Neuronal stem cell (in vitro differentiated cells): ENCODE measurements at regions not wholly inside any gene's neighbourhood (a gene's known extent, or its start where the extent isn't known, plus 50 kb on each side); places are given as distances from the start of the nearest gene placed in this dataset.

ENCODE experiments used
- DNase-seq: peaks from one replicate; pipeline ENCODE4 v3.0.0-alpha.2; 2013; ENCODE audit warnings: low spot score
- H2AFZ ChIP-seq: one replicate; pipeline ENCODE4 v1.6.1; 2013; ENCODE audit warnings: mild to moderate bottlenecking, low read length, inconsistent platforms
- H2AK5ac ChIP-seq: 2 replicates; pipeline ENCODE4 v1.6.1; 2013; ENCODE audit warnings: low read depth, mild to moderate bottlenecking, inconsistent platforms, low read length, moderate library complexity, mixed read lengths
- H2BK120ac ChIP-seq: 2 replicates; pipeline ENCODE4 v1.6.1; 2013; ENCODE audit warnings: low read depth, mild to moderate bottlenecking, inconsistent platforms, low read length, moderate library complexity, mixed read lengths
- H2BK12ac ChIP-seq: one replicate; pipeline ENCODE4 v1.6.1; 2013; ENCODE audit warnings: low read length, inconsistent platforms
- H2BK15ac ChIP-seq: 2 replicates; pipeline ENCODE4 v1.6.1; 2013; ENCODE audit warnings: mild to moderate bottlenecking, low read length, inconsistent platforms, mixed read lengths
- H2BK5ac ChIP-seq: one replicate; pipeline ENCODE4 v1.6.1; 2013; ENCODE audit warnings: inconsistent platforms, mild to moderate bottlenecking, low read length, moderate library complexity
- H3K14ac ChIP-seq: one replicate; pipeline ENCODE4 v1.6.1; 2013; ENCODE audit warnings: low read length, inconsistent platforms
- H3K18ac ChIP-seq: 2 replicates; pipeline ENCODE4 v1.6.1; 2013; ENCODE audit warnings: low read length, inconsistent platforms
- H3K23ac ChIP-seq: 2 replicates; pipeline ENCODE4 v1.6.1; 2013; ENCODE audit warnings: low read depth, mild to moderate bottlenecking, mixed read lengths, low read length, inconsistent platforms; ENCODE audit not compliant: poor library complexity
- H3K27ac ChIP-seq: replicated peaks from 3 replicates; pipeline ENCODE4 v1.5.1; 2013; ENCODE audit warnings: low read length, inconsistent platforms
- H3K27me3 ChIP-seq, 3 experiments: 2 replicates each; pipeline ENCODE4 v1.6.1; 2013; ENCODE audit warnings: low read length in 3 of 3, mild to moderate bottlenecking in 2 of 3, inconsistent platforms in 1 of 3, low read depth in 1 of 3, mixed read lengths in 1 of 3, moderate library complexity in 1 of 3; ENCODE audit not compliant: control insufficient read depth in 3 of 3, insufficient read depth in 3 of 3
- H3K36me3 ChIP-seq, 2 donors: replicated peaks in 1 of 2; 2 replicates each; pipeline ENCODE4 v1.6.1; 2013; ENCODE audit warnings: low read length in 2 of 2; ENCODE audit not compliant: control insufficient read depth in 2 of 2, insufficient read depth in 2 of 2
- H3K4ac ChIP-seq: 2 replicates; pipeline ENCODE4 v1.6.1; 2013; ENCODE audit warnings: inconsistent platforms, mild to moderate bottlenecking, low read length, moderate library complexity
- H3K4me1 ChIP-seq, 2 donors: 1 replicate in 1 of 2; 2 replicates in 1 of 2; pipeline ENCODE4 v1.6.1; 2013; ENCODE audit warnings: low read length in 2 of 2, low read depth in 1 of 2; ENCODE audit not compliant: control insufficient read depth in 2 of 2, insufficient read depth in 1 of 2
- H3K4me2 ChIP-seq: one replicate; pipeline ENCODE4 v1.6.1; 2013; ENCODE audit warnings: mild to moderate bottlenecking, low read length, inconsistent platforms; ENCODE audit not compliant: insufficient read depth, poor library complexity, severe bottlenecking
- H3K4me3 ChIP-seq, 2 donors: 2 replicates each; pipeline ENCODE4 v1.5.1; 2013; ENCODE audit warnings: low read length in 2 of 2, mild to moderate bottlenecking in 2 of 2, inconsistent platforms in 1 of 2, moderate library complexity in 1 of 2
- H3K79me1 ChIP-seq: one replicate; pipeline ENCODE4 v1.6.1; 2013; ENCODE audit warnings: low read depth, mild to moderate bottlenecking, inconsistent platforms, low read length, moderate library complexity
- H3K9ac ChIP-seq: one replicate; pipeline ENCODE4 v1.6.1; 2013; ENCODE audit warnings: mild to moderate bottlenecking, low read depth, low read length, inconsistent platforms; ENCODE audit not compliant: poor library complexity
- H3K9me3 ChIP-seq, 2 donors: replicated peaks in 1 of 2; 2 replicates each; pipeline versions ENCODE3 to v1.6.1; 2013; ENCODE audit warnings: low read length in 2 of 2, mild to moderate bottlenecking in 2 of 2, inconsistent platforms in 1 of 2, low read depth in 1 of 2, mixed read lengths in 1 of 2, moderate library complexity in 1 of 2; ENCODE audit not compliant: control insufficient read depth in 2 of 2, insufficient read depth in 1 of 2
- H4K8ac ChIP-seq: one replicate; pipeline ENCODE4 v1.6.1; 2013; ENCODE audit warnings: low read depth, mild to moderate bottlenecking, inconsistent platforms, low read length, moderate library complexity
- H4K91ac ChIP-seq: one replicate; pipeline ENCODE4 v1.6.1; 2013; ENCODE audit warnings: low read length, low read depth, mild to moderate bottlenecking, inconsistent platforms; ENCODE audit not compliant: poor library complexity
- WGBS, 2 donors: extraction: QIAGEN DNeasy Blood & Tissue Kit; methylation state at CpG; one replicate each; pipeline ENCODE4 v1.1.7; 2013; ENCODE audit warnings: missing lambda C conversion rate in 2 of 2, mixed read lengths in 1 of 2; ENCODE audit not compliant: insufficient read length in 2 of 2, insufficient replicate concordance in 1 of 2; ENCODE audit errors: extremely low coverage in 2 of 2; 5-methylcytosine and 5-hydroxymethylcytosine counted together

- H4K8ac ChIP-seq, result no peak overlapping the region
- H2BK12ac ChIP-seq, result no peak overlapping the region
Observed at GRCh38 chr1:30064547-30064946, 658.8 kb downstream of the MATN1 start.

GRCh38 chr1:30063621-30064280, 659.6 kb downstream of the MATN1 start:
- no peak for DNase-seq
- Histone ChIP-seq H2AFZ (no peak overlapping the region), H3K23ac (no peak overlapping the region)

More at GRCh38 chr1:30064547-30064946, 658.8 kb downstream of the MATN1 start:
- no peak overlapping the region for H2AFZ ChIP-seq
- H3K18ac ChIP-seq, result no peak overlapping the region
- no CpG with 5 or more reads among the region's 2 CpGs for WGBS, 2 donors
- no peak overlapping the region for H3K27ac ChIP-seq
- no peak overlapping the region for H2BK5ac ChIP-seq
- H3K4me1 ChIP-seq, result no peaks in the 10 kb centered on the region
- no peak overlapping the region for H3K4me2 ChIP-seq
- no peak overlapping the region for H3K14ac ChIP-seq
- H3K36me3 ChIP-seq, result no peaks in the 10 kb centered on the region
- H3K9ac ChIP-seq, result no peak overlapping the region
- H3K4me3 ChIP-seq, result no peak overlapping the region
- H3K9me3 ChIP-seq, result peaks cover 0 to 2% of the 10 kb centered on the region in 2 donors
- no peak overlapping the region for H2AK5ac ChIP-seq
- no peak overlapping the region for H4K91ac ChIP-seq
- no peaks in the 10 kb centered on the region for H3K27me3 ChIP-seq
- H2BK15ac ChIP-seq, result no peak overlapping the region
- H3K79me1 ChIP-seq, result no peaks in the 10 kb centered on the region
- H3K23ac ChIP-seq, result no peak overlapping the region
- H2BK120ac ChIP-seq, result no peak overlapping the region
- no peak overlapping the region for H3K4ac ChIP-seq
- DNase-seq, result no peak

GRCh38 chr1:30061292-30062220, 661.8 kb downstream of the MATN1 start:
- Histone ChIP-seq H3K27me3 (no peaks in the 10 kb centered on the region), H3K36me3 (no peaks in the 10 kb centered on the region), H3K4me3 (no peak overlapping the region), H2BK120ac (no peak overlapping the region), H3K9ac (no peak overlapping the region), H3K4me2 (no peak overlapping the region), H4K8ac (no peak overlapping the region), H2BK12ac (no peak overlapping the region), H3K79me1 (no peaks in the 10 kb centered on the region), H2BK15ac (no peak overlapping the region), H2AFZ (no peak overlapping the region), H3K23ac (no peak overlapping the region), H3K14ac (no peak overlapping the region), H3K18ac (no peak overlapping the region), H3K27ac (no peak overlapping the region), H3K4me1 (no peaks in the 10 kb centered on the region), H3K9me3 (no peaks in the 10 kb centered on the region), H2AK5ac (no peak overlapping the region), H3K4ac (no peak overlapping the region), H4K91ac (no peak overlapping the region), H2BK5ac (no peak overlapping the region)
- no peak for DNase-seq
- no CpG with 5 or more reads among the region's 13 CpGs for WGBS, 2 donors

More at GRCh38 chr1:30063621-30064280, 659.6 kb downstream of the MATN1 start:
- Histone ChIP-seq H3K14ac (no peak overlapping the region), H3K4me2 (no peak overlapping the region), H2AK5ac (no peak overlapping the region), H4K8ac (no peak overlapping the region), H2BK5ac (no peak overlapping the region), H3K36me3 (no peaks in the 10 kb centered on the region), H3K4me3 (no peak overlapping the region), H4K91ac (no peak overlapping the region), H2BK120ac (no peak overlapping the region), H3K4ac (no peak overlapping the region), H3K4me1 (no peaks in the 10 kb centered on the region), H3K9me3 (peaks cover 0 to 2% of the 10 kb centered on the region in 2 donors), H2BK15ac (no peak overlapping the region), H3K79me1 (no peaks in the 10 kb centered on the region), H3K18ac (no peak overlapping the region), H3K27me3 (no peaks in the 10 kb centered on the region), H3K9ac (no peak overlapping the region), H3K27ac (no peak overlapping the region), H2BK12ac (no peak overlapping the region)
- no CpG with 5 or more reads among the region's 7 CpGs for WGBS, 2 donors

DNA sequence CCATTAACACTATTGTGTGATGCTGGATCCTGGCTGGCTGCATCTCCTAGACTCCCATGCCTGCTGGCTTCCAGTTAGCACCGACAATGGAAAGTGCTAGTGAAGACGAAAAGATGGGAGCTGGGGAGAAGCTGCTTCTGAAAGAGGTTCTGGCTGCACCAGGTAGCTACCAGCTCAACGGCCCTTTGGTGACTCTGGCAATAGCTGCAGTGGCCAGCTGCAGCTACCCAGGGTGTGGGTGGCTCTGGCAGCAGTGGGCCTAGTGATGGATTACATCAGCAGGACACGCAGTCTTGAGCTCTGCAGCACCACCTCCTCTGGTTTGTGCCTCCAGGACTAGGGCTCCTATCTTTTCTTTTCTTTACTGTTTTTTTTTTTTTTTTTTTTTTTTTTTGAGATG, 662.6 kb downstream of the MATN1 start:
- no peak for DNase-seq
- H2AFZ ChIP-seq, result no peak overlapping the region
- H3K36me3 ChIP-seq, result no peaks in the 10 kb centered on the region
- no peak overlapping the region for H3K4me3 ChIP-seq
- H4K91ac ChIP-seq, result no peak overlapping the region
- H3K4me1 ChIP-seq, result no peaks in the 10 kb centered on the region
- no peak overlapping the region for H2BK120ac ChIP-seq
- no peak overlapping the region for H4K8ac ChIP-seq
- no peaks in the 10 kb centered on the region for H3K9me3 ChIP-seq
- no peak overlapping the region for H3K27ac ChIP-seq
- no peak overlapping the region for H2BK5ac ChIP-seq
- H3K18ac ChIP-seq, result no peak overlapping the region
- no peak overlapping the region for H3K9ac ChIP-seq
- H3K79me1 ChIP-seq, result no peaks in the 10 kb centered on the region
- no peak overlapping the region for H3K23ac ChIP-seq
- H3K4me2 ChIP-seq, result no peak overlapping the region
- H3K14ac ChIP-seq, result no peak overlapping the region
- WGBS, 2 donors, result no CpG with 5 or more reads among the region's 4 CpGs
- no peak overlapping the region for H2BK15ac ChIP-seq
- no peaks in the 10 kb centered on the region for H3K27me3 ChIP-seq
- H3K4ac ChIP-seq, result no peak overlapping the region
- H2BK12ac ChIP-seq, result no peak overlapping the region
- no peak overlapping the region for H2AK5ac ChIP-seq
